Retinal pigment epithelial cell (primary cell): ENCODE measurements at regions not wholly inside any gene's neighbourhood (a gene's known extent, or its start where the extent isn't known, plus 50 kb on each side); places are given as distances from the start of the nearest gene placed in this dataset.

Source experiments
- DNase-seq: peaks from one replicate; pipeline ENCODE4 v3.0.0-alpha.2; 2010; ENCODE audit warnings: low read depth
- H3K4me3 ChIP-seq: 2 replicates; pipeline ENCODE4 v1.5.1; 2011; ENCODE audit warnings: mild to moderate bottlenecking, low read length, control low read depth, moderate library complexity
- TF ChIP-seq, protein P1 (sequence below): conservative IDR thresholded peaks from 2 replicates; pipeline ENCODE4 v1.5.1; 2011; ENCODE audit warnings: low read depth, low read length, control low read depth, inconsistent platforms

DNA sequence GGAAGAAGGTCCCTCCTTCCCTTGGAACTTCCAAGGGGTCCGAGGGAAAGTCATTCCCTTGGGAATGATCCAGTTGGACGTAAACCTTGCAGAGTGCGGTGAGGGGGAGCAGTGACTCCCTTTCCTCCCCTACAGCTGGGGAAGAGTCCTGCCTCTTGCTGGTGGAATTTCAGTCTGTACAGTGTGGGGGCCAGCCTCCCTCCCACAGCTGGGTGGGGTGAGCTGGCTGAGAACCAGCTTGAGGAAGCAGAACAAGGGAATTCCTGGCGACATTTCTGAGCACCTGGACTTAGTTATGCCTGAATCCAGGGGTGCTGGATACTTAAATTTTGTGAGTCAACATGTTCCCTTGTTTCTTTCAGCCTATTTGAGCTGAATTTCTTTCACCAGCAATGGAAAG is 152.0 kb downstream of the ANKRD60 start:
- no peak overlapping the region for H3K4me3 ChIP-seq
- TF ChIP-seq, protein P1, sequence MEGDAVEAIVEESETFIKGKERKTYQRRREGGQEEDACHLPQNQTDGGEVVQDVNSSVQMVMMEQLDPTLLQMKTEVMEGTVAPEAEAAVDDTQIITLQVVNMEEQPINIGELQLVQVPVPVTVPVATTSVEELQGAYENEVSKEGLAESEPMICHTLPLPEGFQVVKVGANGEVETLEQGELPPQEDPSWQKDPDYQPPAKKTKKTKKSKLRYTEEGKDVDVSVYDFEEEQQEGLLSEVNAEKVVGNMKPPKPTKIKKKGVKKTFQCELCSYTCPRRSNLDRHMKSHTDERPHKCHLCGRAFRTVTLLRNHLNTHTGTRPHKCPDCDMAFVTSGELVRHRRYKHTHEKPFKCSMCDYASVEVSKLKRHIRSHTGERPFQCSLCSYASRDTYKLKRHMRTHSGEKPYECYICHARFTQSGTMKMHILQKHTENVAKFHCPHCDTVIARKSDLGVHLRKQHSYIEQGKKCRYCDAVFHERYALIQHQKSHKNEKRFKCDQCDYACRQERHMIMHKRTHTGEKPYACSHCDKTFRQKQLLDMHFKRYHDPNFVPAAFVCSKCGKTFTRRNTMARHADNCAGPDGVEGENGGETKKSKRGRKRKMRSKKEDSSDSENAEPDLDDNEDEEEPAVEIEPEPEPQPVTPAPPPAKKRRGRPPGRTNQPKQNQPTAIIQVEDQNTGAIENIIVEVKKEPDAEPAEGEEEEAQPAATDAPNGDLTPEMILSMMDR, result no peak
- no peak for DNase-seq

DNA sequence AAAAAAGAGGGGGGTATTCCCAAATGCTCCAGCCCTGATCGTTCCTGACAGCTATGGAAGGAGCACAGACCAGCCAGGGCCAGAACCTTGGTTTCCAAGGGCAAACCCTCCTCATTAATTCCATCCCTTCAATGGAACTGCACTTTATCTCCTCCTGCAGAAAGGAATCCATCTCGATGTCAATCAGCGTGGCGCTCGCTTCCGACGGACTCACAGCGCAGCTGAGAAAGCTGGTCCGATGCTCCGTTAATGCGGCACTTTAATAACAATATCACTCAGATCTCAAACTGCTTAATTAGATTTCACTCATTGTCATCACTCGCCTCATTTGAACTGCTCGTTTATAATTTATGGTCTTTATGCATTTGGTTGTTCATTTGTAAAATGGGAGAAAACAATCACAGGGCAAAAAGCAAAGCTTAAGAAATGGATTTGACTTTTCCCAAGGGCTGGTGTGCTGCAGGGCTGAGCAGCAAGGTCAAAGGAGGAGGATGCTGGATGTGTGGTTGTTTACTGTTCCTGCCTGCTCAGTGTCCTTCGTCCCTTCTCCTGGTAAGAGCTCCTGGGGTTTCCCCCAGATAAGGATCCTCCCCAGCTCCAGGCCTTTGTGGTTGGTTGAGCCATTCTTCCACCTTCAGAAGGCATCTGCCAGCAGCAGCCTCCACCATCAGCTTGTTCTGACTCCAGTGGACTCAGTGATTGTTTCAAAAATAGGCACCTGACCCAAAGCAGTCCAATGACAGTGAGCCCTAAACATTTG is 152.7 kb downstream of the ANKRD60 start:
- DNase-seq, result no peak
- TF ChIP-seq, protein P1, result no peak
- H3K4me3 ChIP-seq, result no peak overlapping the region

DNA sequence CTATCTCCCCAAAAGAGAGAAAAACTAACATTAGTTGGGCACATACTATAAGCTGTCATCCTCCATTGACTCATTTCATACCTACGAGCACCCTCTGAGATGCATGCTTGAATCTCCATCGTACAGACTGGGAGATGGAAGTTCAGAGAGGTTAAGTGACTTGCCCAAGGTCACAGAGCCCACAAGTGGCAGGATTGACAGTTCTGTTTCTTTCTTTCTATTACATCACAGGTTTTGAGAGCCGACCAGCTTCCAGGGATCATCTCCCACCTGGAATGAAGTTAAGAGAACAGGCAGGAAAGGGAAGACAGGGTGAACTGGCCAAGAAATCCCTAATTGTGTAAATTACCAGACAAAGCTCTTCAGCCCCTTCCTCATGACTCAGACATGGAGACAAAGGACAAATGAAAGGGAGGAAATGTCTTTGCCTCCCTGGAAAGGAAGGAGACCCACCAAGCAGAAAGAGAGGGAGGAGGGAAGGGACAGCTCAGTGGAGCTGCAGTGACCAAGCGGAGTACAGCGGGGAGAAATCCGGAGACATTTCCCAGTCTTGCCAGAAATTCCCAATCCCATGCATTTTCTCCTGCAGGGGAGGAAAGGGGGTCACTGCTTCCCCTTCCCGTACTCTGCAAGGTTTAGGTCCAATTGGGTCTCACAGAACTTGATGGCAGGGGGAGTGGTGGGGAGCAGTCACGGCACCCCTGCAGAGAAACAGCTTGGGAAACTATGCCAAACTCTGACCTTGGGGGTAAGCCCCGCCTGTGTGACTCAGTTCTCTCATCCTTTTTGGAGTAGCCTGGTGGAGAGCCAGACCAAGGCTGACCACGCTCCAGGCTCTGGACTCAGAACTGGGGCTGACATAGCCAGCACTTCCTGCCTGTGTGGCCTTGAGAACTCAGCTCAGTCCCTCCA is 154.3 kb downstream of the ANKRD60 start:
- no peak for DNase-seq
- no peak overlapping the region for H3K4me3 ChIP-seq

DNA sequence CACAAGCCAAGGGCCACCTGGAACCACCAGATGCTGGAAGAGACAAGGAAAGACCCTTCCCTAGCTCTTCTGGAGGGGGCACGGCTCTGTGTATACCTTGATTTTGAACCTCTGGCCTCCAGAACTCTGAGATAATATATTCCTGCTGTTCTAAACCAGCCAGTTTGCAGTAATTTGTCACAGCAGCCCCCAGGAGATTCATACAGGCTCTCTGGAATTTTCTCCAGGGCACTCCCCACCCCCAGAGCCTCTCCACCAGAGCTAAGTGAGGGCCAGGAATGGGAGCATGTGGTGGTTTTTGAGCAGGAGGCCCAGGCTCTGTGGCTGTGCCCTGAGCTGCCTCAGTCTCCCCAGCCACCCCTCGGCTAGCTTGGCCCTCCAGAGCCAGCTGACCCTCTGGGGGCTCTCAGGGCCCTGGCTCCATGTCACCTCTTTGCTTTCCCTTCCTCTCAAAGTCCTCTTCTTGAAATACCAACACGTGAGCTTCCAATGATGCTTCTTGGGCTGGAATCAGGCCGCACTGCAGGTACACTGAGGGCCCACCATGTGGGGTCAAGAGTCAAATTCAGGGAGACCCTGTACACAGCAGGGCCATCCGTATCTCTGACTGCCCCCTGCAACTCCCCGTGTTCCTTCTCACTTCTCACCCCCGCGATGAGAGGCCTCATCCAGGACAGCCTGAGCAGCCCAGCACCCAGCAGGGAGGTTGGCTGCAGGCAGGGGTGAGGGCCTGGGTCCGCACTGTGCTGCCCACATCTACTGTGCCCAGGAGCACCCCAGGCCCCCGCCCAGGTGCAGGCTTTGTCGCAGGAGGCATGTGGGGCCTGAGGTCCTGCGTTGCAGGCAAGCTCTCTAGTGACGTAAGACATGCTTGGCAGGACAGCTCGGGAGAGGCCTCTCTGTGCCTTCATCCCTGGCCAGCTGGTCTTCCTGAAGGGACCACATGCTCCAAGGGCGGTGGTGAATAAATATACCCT is 155.5 kb downstream of the ANKRD60 start:
- TF ChIP-seq, protein P1, result no peak
- H3K4me3 ChIP-seq, result no peak overlapping the region
- DNase-seq, result no peak

More for the DNA sequence above, 154.3 kb downstream of the ANKRD60 start:
- TF ChIP-seq, protein P1, result no peak

GRCh38 chr20:58071991-58072390 is 156.5 kb downstream of the ANKRD60 start:
- no peak for DNase-seq
- TF ChIP-seq, protein P1, result no peak
- H3K4me3 ChIP-seq, result no peak overlapping the region

DNA sequence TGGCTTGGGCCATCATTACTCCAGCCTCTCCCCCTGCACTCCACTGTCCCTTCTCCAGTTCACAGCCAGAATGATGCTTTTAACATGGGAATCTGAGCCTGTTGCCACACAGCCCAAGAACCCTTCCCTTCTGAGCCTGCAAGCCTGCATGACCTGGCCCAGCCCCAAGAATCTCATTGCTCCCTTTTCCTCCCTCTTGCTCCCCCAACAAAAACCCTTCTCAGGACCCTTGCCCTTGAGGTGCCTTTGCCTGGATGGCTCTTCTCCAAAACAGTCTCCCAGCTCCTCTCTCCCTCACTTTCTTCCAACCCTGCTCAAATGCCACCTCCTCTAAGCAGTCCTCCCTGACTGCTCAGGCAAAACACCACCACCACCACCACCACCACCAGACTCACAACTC is 157.2 kb downstream of the ANKRD60 start:
- DNase-seq, result no peak
- TF ChIP-seq, protein P1, result no peak

More for the DNA sequence above, 157.2 kb downstream of the ANKRD60 start:
- H3K4me3 ChIP-seq, result no peak overlapping the region
